ENCODE measurements at regions not wholly inside any gene's neighbourhood (a gene's known extent, or its start where the extent isn't known, plus 50 kb on each side); places are given as distances from the start of the nearest gene placed in this dataset.

DNA sequence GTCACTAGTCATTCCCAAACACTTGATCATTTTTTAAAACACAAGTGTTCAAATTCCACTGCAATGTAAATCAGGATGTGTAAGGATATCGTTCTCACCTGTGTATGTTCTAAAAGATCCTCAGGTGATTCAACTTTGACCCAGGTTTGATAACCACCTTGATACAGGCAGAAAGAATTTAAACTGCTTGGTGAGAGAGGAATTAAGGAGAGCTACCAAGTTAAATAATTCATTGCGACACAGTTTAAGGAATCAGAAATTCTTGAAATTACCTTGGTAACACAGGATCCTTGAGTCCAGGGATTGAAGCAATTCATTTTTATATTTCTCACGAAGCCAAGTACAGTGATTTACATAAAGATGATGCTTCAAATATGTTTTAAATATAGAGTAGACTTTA lies 80.7 kb upstream of the EHBP1 start:
- TF ChIP-seq, protein P1, sequence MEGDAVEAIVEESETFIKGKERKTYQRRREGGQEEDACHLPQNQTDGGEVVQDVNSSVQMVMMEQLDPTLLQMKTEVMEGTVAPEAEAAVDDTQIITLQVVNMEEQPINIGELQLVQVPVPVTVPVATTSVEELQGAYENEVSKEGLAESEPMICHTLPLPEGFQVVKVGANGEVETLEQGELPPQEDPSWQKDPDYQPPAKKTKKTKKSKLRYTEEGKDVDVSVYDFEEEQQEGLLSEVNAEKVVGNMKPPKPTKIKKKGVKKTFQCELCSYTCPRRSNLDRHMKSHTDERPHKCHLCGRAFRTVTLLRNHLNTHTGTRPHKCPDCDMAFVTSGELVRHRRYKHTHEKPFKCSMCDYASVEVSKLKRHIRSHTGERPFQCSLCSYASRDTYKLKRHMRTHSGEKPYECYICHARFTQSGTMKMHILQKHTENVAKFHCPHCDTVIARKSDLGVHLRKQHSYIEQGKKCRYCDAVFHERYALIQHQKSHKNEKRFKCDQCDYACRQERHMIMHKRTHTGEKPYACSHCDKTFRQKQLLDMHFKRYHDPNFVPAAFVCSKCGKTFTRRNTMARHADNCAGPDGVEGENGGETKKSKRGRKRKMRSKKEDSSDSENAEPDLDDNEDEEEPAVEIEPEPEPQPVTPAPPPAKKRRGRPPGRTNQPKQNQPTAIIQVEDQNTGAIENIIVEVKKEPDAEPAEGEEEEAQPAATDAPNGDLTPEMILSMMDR (IDR thresholded peaks at IDR 0.05): no peak
- no peak for TF ChIP-seq POLR2A (IDR thresholded peaks at IDR 0.05)

All from body of pancreas (tissue), 4 donors.